ENCODE measurements at regions not wholly inside any gene's neighbourhood (a gene's known extent, or its start where the extent isn't known, plus 50 kb on each side); places are given as distances from the start of the nearest gene placed in this dataset.

GRCh38 chr2:16362611-16363010 lies 303.0 kb downstream of the CYRIA start:
- no peak overlapping the region for H3K4me3 ChIP-seq (ENCODE audit: low read length)
- POLR2A ChIA-PET: no interaction called here
- no peaks in the 10 kb centered on the region for H3K4me1 ChIP-seq (ENCODE audit: insufficient read depth, low read length)
- H3K27ac Mint-ChIP-seq: no peak overlapping the region
- no peak overlapping the region for H3K4me3 Mint-ChIP-seq
- H3K4me1 Mint-ChIP-seq (ENCODE audit: low read depth): no peaks in the 10 kb centered on the region
- H3K9me3 Mint-ChIP-seq: peaks cover 6% of the 10 kb centered on the region
- intact Hi-C loops (cut with DNase I, micrococcal nuclease): no loop called here
- TF ChIP-seq CTCF (IDR thresholded peaks at IDR 0.05): no peak
- no peaks in the 10 kb centered on the region for H3K36me3 Mint-ChIP-seq (ENCODE audit: low read depth)
- no peak for DNase-seq
- no peak for ATAC-seq (ENCODE audit: poor library complexity)
- peaks cover 0 to 3% of the 10 kb centered on the region in 2 experiments for H3K9me3 ChIP-seq (ENCODE audit: control insufficient read depth in 1 of 2, insufficient read depth in 1 of 2, low read length in 2 of 2)
- CTCF ChIA-PET: no interaction called here
- H3K27me3 Mint-ChIP-seq: no peaks in the 10 kb centered on the region
- H3K27me3 ChIP-seq (ENCODE audit: control insufficient read depth in 1 of 2, insufficient read depth in 2 of 2, low read length in 2 of 2): no peaks in the 10 kb centered on the region
- H3K27ac ChIP-seq (ENCODE audit: low read depth in 1 of 2, low read length in 2 of 2): no peak overlapping the region
- no peaks in the 10 kb centered on the region for H3K36me3 ChIP-seq (ENCODE audit: insufficient read depth, low read length)

GRCh38 chr2:16361261-16361995 lies 304.2 kb downstream of the CYRIA start:
- no peaks in the 10 kb centered on the region for H3K36me3 Mint-ChIP-seq (ENCODE audit: low read depth)
- POLR2A ChIA-PET: no interaction called here
- no peak overlapping the region for H3K27ac ChIP-seq (ENCODE audit: low read depth in 1 of 2, low read length in 2 of 2)

GRCh38 chr2:16359961-16360360 lies 305.7 kb downstream of the CYRIA start:
- intact Hi-C loops (cut with DNase I, micrococcal nuclease): no loop called here
- CTCF ChIA-PET: no interaction called here
- no peaks in the 10 kb centered on the region for H3K4me1 Mint-ChIP-seq (ENCODE audit: low read depth)
- POLR2A ChIA-PET: no interaction called here
- peaks cover 6% of the 10 kb centered on the region for H3K9me3 Mint-ChIP-seq
- TF ChIP-seq CTCF (IDR thresholded peaks at IDR 0.05): no peak
- no peaks in the 10 kb centered on the region for H3K4me1 ChIP-seq (ENCODE audit: insufficient read depth, low read length)
- H3K9me3 ChIP-seq (ENCODE audit: control insufficient read depth in 1 of 2, insufficient read depth in 1 of 2, low read length in 2 of 2): peaks cover 4 to 6% of the 10 kb centered on the region in 2 experiments
- H3K27me3 ChIP-seq (ENCODE audit: control insufficient read depth in 1 of 2, insufficient read depth in 2 of 2, low read length in 2 of 2): no peaks in the 10 kb centered on the region
- H3K27ac ChIP-seq (ENCODE audit: low read depth in 1 of 2, low read length in 2 of 2): no peak overlapping the region
- no peak overlapping the region for H3K4me3 Mint-ChIP-seq
- DNase-seq (no peak), ATAC-seq (ENCODE audit: poor library complexity) (no peak)
- no peaks in the 10 kb centered on the region for H3K27me3 Mint-ChIP-seq
- no peaks in the 10 kb centered on the region for H3K36me3 ChIP-seq (ENCODE audit: insufficient read depth, low read length)
- no peaks in the 10 kb centered on the region for H3K36me3 Mint-ChIP-seq (ENCODE audit: low read depth)
- H3K27ac Mint-ChIP-seq: no peak overlapping the region
- no peak overlapping the region for H3K4me3 ChIP-seq (ENCODE audit: low read length)

More at GRCh38 chr2:16361261-16361995, 304.2 kb downstream of the CYRIA start:
- CTCF ChIA-PET: no interaction called here
- Histone ChIP-seq H3K36me3 (ENCODE audit: insufficient read depth, low read length) (no peaks in the 10 kb centered on the region), H3K27me3 (ENCODE audit: control insufficient read depth in 1 of 2, insufficient read depth in 2 of 2, low read length in 2 of 2) (no peaks in the 10 kb centered on the region), H3K4me3 (ENCODE audit: low read length) (no peak overlapping the region), H3K4me1 (ENCODE audit: insufficient read depth, low read length) (no peaks in the 10 kb centered on the region), H3K9me3 (ENCODE audit: control insufficient read depth in 1 of 2, insufficient read depth in 1 of 2, low read length in 2 of 2) (peaks cover 4 to 6% of the 10 kb centered on the region in 2 experiments)
- no peak for TF ChIP-seq CTCF (IDR thresholded peaks at IDR 0.05)
- ATAC-seq (ENCODE audit: poor library complexity) (no peak), DNase-seq (no peak)
- Mint-ChIP-seq H3K27me3 (no peaks in the 10 kb centered on the region), H3K4me3 (no peak overlapping the region), H3K27ac (no peak overlapping the region), H3K4me1 (ENCODE audit: low read depth) (no peaks in the 10 kb centered on the region), H3K9me3 (peaks cover 6% of the 10 kb centered on the region)
- intact Hi-C loops (cut with DNase I, micrococcal nuclease): no loop called here
